Hepatocyte (in vitro differentiated cells): ENCODE measurements at regions not wholly inside any gene's neighbourhood (a gene's known extent, or its start where the extent isn't known, plus 50 kb on each side); places are given as distances from the start of the nearest gene placed in this dataset.
A peak's percentile ranks its signal among the peaks of the same experiment; 100 is the strongest.

ENCODE experiments used
- DNase-seq: peaks from one replicate; pipeline ENCODE4 v3.0.0-alpha.2; 2016; ENCODE audit warnings: low spot score
- H2AFZ ChIP-seq: fragments of 200-600 bp; sonication (generic); 2 replicates; pipeline ENCODE4 v1.6.0; 2016; ENCODE audit warnings: antibody characterized with exemption, mild to moderate bottlenecking
- H3K27ac ChIP-seq: fragments of 200-600 bp; sonication (generic); 2 replicates; pipeline ENCODE4 v1.5.1; 2016; ENCODE audit warnings: mild to moderate bottlenecking
- H3K27me3 ChIP-seq: fragments of 200-600 bp; sonication (generic); 2 replicates; pipeline ENCODE4 v1.6.1; 2016
- H3K36me3 ChIP-seq: fragments of 200-600 bp; sonication (generic); replicated peaks from 2 replicates; pipeline ENCODE4 v1.5.1; 2016; ENCODE audit warnings: low read depth; ENCODE audit not compliant: insufficient read depth
- H3K4me1 ChIP-seq: fragments of 200-600 bp; sonication (generic); 2 replicates; pipeline ENCODE4 v1.5.1; 2016; ENCODE audit warnings: mild to moderate bottlenecking, moderate library complexity; ENCODE audit not compliant: insufficient read depth
- H3K4me2 ChIP-seq: fragments of 200-600 bp; sonication (generic); 2 replicates; pipeline ENCODE4 v1.6.0; 2016
- H3K4me3 ChIP-seq: fragments of 200-600 bp; sonication (generic); 2 replicates; pipeline ENCODE4 v1.5.1; 2016; ENCODE audit warnings: mild to moderate bottlenecking
- H3K79me2 ChIP-seq: fragments of 200-600 bp; sonication (generic); 2 replicates; pipeline ENCODE4 v1.6.0; 2017; ENCODE audit warnings: mild to moderate bottlenecking
- H3K9me2 ChIP-seq: fragments of 200-600 bp; sonication (generic); replicated peaks from 2 replicates; pipeline ENCODE4 v1.6.0; 2017; ENCODE audit warnings: mild to moderate bottlenecking; ENCODE audit not compliant: insufficient read depth
- H3K9me3 ChIP-seq: fragments of 200-600 bp; sonication (generic); 2 replicates; pipeline ENCODE4 v1.5.1; 2016; ENCODE audit warnings: low read depth, mild to moderate bottlenecking
- H4K20me1 ChIP-seq: fragments of 200-600 bp; sonication (generic); 2 replicates; pipeline ENCODE4 v1.6.0; 2016; ENCODE audit warnings: mild to moderate bottlenecking; ENCODE audit not compliant: insufficient read depth, poor library complexity, severe bottlenecking
- EZH2 ChIP-seq: fragments of 200-600 bp; sonication (generic); IDR thresholded peaks from 2 replicates; pipeline ENCODE4 v1.6.1; 2016; ENCODE audit warnings: antibody characterized with exemption, mild to moderate bottlenecking, borderline replicate concordance
- EZH2phosphoT487 ChIP-seq: fragments of 200-600 bp; sonication (generic); IDR thresholded peaks from one replicate; pipeline ENCODE4 v1.6.1; 2018; ENCODE audit warnings: antibody characterized with exemption, mild to moderate bottlenecking, low read depth, moderate library complexity; ENCODE audit not compliant: unreplicated experiment, severe bottlenecking
- WGBS: methylation state at CpG from one replicate; pipeline ENCODE4 v1.1.6; 2016; ENCODE audit warnings: low lambda C conversion rate; ENCODE audit errors: missing lambda C conversion rate; 5-methylcytosine and 5-hydroxymethylcytosine counted together
- TF ChIP-seq, protein P1 (sequence below): fragments of 200-600 bp; sonication (generic); IDR thresholded peaks from 2 replicates; pipeline ENCODE4 v1.5.1; 2016; ENCODE audit warnings: antibody characterized with exemption, mild to moderate bottlenecking; ENCODE audit not compliant: poor library complexity

DNA sequence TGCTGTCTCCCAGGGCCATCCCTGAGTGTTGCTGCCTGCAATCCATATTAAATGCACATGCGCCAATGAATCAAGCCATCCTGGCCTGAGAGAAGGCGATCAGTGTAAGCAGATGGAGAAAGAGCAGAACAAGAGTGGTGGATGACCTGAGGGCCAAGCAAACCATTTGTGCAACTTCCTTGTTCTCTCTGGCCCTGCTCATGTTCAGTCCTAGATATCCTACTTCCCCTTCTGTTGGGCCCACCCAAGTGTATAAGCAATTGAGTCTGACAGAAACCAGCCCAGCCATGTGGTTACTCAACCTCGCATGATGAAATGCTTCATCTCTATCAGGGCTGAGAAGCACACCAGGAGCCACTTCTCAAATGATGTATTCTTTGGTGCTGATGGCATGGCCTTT is 383.1 kb upstream of the ID2 start:
- Histone ChIP-seq H2AFZ (no peak overlapping the region), H3K4me2 (no peak overlapping the region), H3K36me3 (no peaks in the 10 kb centered on the region), H3K4me3 (no peak overlapping the region), H4K20me1 (no peaks in the 10 kb centered on the region), H3K79me2 (no peaks in the 10 kb centered on the region), H3K27me3 (no peaks in the 10 kb centered on the region), H3K9me3 (no peaks in the 10 kb centered on the region), H3K9me2 (no peaks in the 10 kb centered on the region), H3K4me1 (no peaks in the 10 kb centered on the region), H3K27ac (no peak overlapping the region)
- DNase-seq: peak; percentile 56
- WGBS: 90% methylated on average over 3 of the region's 3 CpGs
- TF ChIP-seq, protein P1, sequence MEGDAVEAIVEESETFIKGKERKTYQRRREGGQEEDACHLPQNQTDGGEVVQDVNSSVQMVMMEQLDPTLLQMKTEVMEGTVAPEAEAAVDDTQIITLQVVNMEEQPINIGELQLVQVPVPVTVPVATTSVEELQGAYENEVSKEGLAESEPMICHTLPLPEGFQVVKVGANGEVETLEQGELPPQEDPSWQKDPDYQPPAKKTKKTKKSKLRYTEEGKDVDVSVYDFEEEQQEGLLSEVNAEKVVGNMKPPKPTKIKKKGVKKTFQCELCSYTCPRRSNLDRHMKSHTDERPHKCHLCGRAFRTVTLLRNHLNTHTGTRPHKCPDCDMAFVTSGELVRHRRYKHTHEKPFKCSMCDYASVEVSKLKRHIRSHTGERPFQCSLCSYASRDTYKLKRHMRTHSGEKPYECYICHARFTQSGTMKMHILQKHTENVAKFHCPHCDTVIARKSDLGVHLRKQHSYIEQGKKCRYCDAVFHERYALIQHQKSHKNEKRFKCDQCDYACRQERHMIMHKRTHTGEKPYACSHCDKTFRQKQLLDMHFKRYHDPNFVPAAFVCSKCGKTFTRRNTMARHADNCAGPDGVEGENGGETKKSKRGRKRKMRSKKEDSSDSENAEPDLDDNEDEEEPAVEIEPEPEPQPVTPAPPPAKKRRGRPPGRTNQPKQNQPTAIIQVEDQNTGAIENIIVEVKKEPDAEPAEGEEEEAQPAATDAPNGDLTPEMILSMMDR: no peak
- no peak for TF ChIP-seq EZH2phosphoT487
- no peak for TF ChIP-seq EZH2

GRCh38 chr2:8300216-8300615 is 381.6 kb upstream of the ID2 start:
- no peaks in the 10 kb centered on the region for H3K79me2 ChIP-seq
- H3K4me3 ChIP-seq: no peak overlapping the region
- WGBS: 54% methylated on average over 5 of the region's 5 CpGs
- H3K4me1 ChIP-seq: peaks cover 3% of the 10 kb centered on the region
- no peak overlapping the region for H2AFZ ChIP-seq
- no peaks in the 10 kb centered on the region for H3K9me2 ChIP-seq
- TF ChIP-seq, protein P1: no peak
- TF ChIP-seq EZH2 (no peak), EZH2phosphoT487 (no peak)
- no peaks in the 10 kb centered on the region for H4K20me1 ChIP-seq
- no peak for DNase-seq
- H3K27ac ChIP-seq: no peak overlapping the region
- no peaks in the 10 kb centered on the region for H3K9me3 ChIP-seq
- H3K36me3 ChIP-seq: no peaks in the 10 kb centered on the region
- H3K4me2 ChIP-seq: no peak overlapping the region
- no peaks in the 10 kb centered on the region for H3K27me3 ChIP-seq

- Histone ChIP-seq H3K36me3 (no peaks in the 10 kb centered on the region), H3K27me3 (no peaks in the 10 kb centered on the region), H3K79me2 (no peaks in the 10 kb centered on the region), H3K9me2 (no peaks in the 10 kb centered on the region), H4K20me1 (no peaks in the 10 kb centered on the region), H3K9me3 (no peaks in the 10 kb centered on the region), H3K4me1 (peaks cover 10% of the 10 kb centered on the region), H3K4me2 (no peak overlapping the region), H3K27ac (no peak overlapping the region), H2AFZ (no peak overlapping the region), H3K4me3 (no peak overlapping the region)
- DNase-seq: no peak
- TF ChIP-seq, protein P1: no peak
- TF ChIP-seq EZH2 (no peak), EZH2phosphoT487 (no peak)
- 81% methylated on average over 3 of the region's 3 CpGs for WGBS
These were observed 381.0 kb upstream of the ID2 start for GRCh38 chr2:8300905-8301304.

- Histone ChIP-seq H3K4me3 (no peak overlapping the region), H3K4me2 (no peak overlapping the region), H4K20me1 (no peaks in the 10 kb centered on the region), H3K36me3 (no peaks in the 10 kb centered on the region), H2AFZ (no peak overlapping the region), H3K9me2 (no peaks in the 10 kb centered on the region), H3K4me1 (peaks cover 15% of the 10 kb centered on the region), H3K27me3 (no peaks in the 10 kb centered on the region), H3K79me2 (no peaks in the 10 kb centered on the region), H3K9me3 (no peaks in the 10 kb centered on the region), H3K27ac (no peak overlapping the region)
- TF ChIP-seq, protein P1: no peak
- TF ChIP-seq EZH2phosphoT487 (no peak), EZH2 (no peak)
- no peak for DNase-seq
- WGBS: 82% methylated on average over 10 of the region's 10 CpGs
These were observed 378.5 kb upstream of the ID2 start for GRCh38 chr2:8303322-8303832.
